K562 (cell line): ENCODE measurements at regions not wholly inside any gene's neighbourhood (a gene's known extent, or its start where the extent isn't known, plus 50 kb on each side); places are given as distances from the start of the nearest gene placed in this dataset.

Experiments used
- ATAC-seq: fragments of 200-7000 bp; cut with Tn5 transposase; 3 replicates; pipeline ENCODE4 v1.9.1; 2020; ENCODE audit warnings: moderate library complexity
- BruUV-seq: library from RNA; stranded (reverse); fragments of 400-500 nt; replicated peaks from 2 replicates; lab custom pipeline; 2021; lab: Mats Ljungman, UMichigan
- CTCF ChIA-PET: fragments of 300-600 bp; formaldehyde crosslinking; extraction: SDS; loops from one replicate; lab custom pipeline; 2021; ENCODE audit warnings: low intra/inter-chr PET ratio; lab: Yijun Ruan, JAX
- POLR2A ChIA-PET: fragments of 300-600, 350-650 bp; sonication (Branson Sonifier 250); formaldehyde crosslinking; extraction: SDS; loops from one replicate; lab custom pipeline; 2021; ENCODE audit warnings: antibody characterized with exemption, inconsistent platforms; lab: Yijun Ruan, JAX
- DNase-seq, 4 experiments: peaks; one replicate each; pipeline versions ENCODE4 v3.0.0 to v3.0.0-alpha.2; 2011 to 2018; ENCODE audit warnings: low spot score in 3 of 4, mixed read lengths in 3 of 4; ENCODE audit errors: extremely low read depth in 1 of 4
- FAIRE-seq: peaks from 2 replicates; lab custom pipeline; 2011; peaks lifted over from hg19 to GRCh38; lab: Jason Lieb, UNC
- H2AFZ ChIP-seq: 2 replicates; pipeline ENCODE4 v1.6.0; 2011; ENCODE audit warnings: low read depth, low read length, control low read depth, inconsistent platforms
- H3K27ac ChIP-seq: fragments of 200-600 bp; 3 replicates; pipeline ENCODE4 v1.8.0; 2011; ENCODE audit warnings: low read depth, mild to moderate bottlenecking, control low read depth, inconsistent platforms, low read length, moderate library complexity, mixed read lengths; ENCODE audit errors: extremely low read depth
- H3K27me3 ChIP-seq, 2 experiments: fragments of 300-600 bp in 1 of 2; 2 replicates in 1 of 2; 3 replicates in 1 of 2; pipeline versions ENCODE4 v1.6.0 to v1.8.0; 2011; ENCODE audit warnings: inconsistent platforms in 2 of 2, low read length in 2 of 2, mild to moderate bottlenecking in 1 of 2, mixed read lengths in 1 of 2, moderate library complexity in 1 of 2; ENCODE audit not compliant: control insufficient read depth in 2 of 2, insufficient read depth in 2 of 2
- H3K36me3 ChIP-seq: fragments of 300-600 bp; 3 replicates; pipeline ENCODE4 v1.8.0; 2011; ENCODE audit warnings: mild to moderate bottlenecking, low read length, inconsistent platforms; ENCODE audit not compliant: control insufficient read depth, insufficient read depth
- H3K4me1 ChIP-seq, 2 experiments: fragments of 200-600 bp in 1 of 2; replicated peaks in 1 of 2; 2 replicates in 1 of 2; 3 replicates in 1 of 2; pipeline versions ENCODE4 v1.5.1 to v1.8.0; 2011; ENCODE audit warnings: inconsistent platforms in 2 of 2, low read length in 2 of 2, mild to moderate bottlenecking in 1 of 2, mixed read lengths in 1 of 2, moderate library complexity in 1 of 2; ENCODE audit not compliant: control insufficient read depth in 2 of 2, insufficient read depth in 2 of 2
- H3K4me2 ChIP-seq: 2 replicates; pipeline ENCODE4 v1.6.1; 2011; ENCODE audit warnings: low read length, control low read depth, inconsistent platforms, mixed read lengths; ENCODE audit not compliant: insufficient read depth
- H3K4me3 ChIP-seq: fragments of 200-600 bp; sonication (generic), shearing (Covaris generic); 2 replicates; pipeline ENCODE4 v1.5.1; 2016; ENCODE audit warnings: control low read depth, inconsistent platforms
- H3K79me2 ChIP-seq: fragments of 200-600 bp; 3 replicates; pipeline ENCODE4 v1.8.0; 2011; ENCODE audit warnings: low read length, inconsistent platforms; ENCODE audit not compliant: control insufficient read depth, insufficient read depth
- H3K9ac ChIP-seq, 2 experiments: 2 replicates each; pipeline versions ENCODE4 v1.6.0 to v1.6.1; 2011; ENCODE audit warnings: low read depth in 2 of 2, low read length in 2 of 2, control low read depth in 1 of 2, inconsistent platforms in 1 of 2, mild to moderate bottlenecking in 1 of 2, mixed read lengths in 1 of 2; ENCODE audit not compliant: insufficient read depth in 1 of 2
- H3K9me1 ChIP-seq: one replicate; pipeline ENCODE4 v1.6.0; 2011; ENCODE audit warnings: inconsistent platforms, mild to moderate bottlenecking, low read length, moderate library complexity; ENCODE audit not compliant: control insufficient read depth, insufficient read depth
- H3K9me3 ChIP-seq: replicated peaks from 2 replicates; pipeline ENCODE4 v1.5.1; 2011; ENCODE audit warnings: low read depth, low read length, inconsistent platforms; ENCODE audit not compliant: control insufficient read depth, insufficient read depth
- H4K20me1 ChIP-seq: replicated peaks from 2 replicates; pipeline ENCODE4 v1.6.1; 2011; ENCODE audit warnings: low read length, inconsistent platforms, mixed read lengths; ENCODE audit not compliant: control insufficient read depth, insufficient read depth
- BACH1 ChIP-seq: fragments of 200-800 bp; sonication (Bioruptor generic); IDR thresholded peaks from 2 replicates; pipeline ENCODE4 v1.6.1; 2016; ENCODE audit warnings: missing genetic modification characterization, missing compliant biosample characterization
- CSDE1 ChIP-seq, 2 experiments: fragments of 450-650 bp; IDR thresholded peaks; 2 replicates each; pipeline ENCODE4 v1.6.1; 2016; ENCODE audit warnings: mild to moderate bottlenecking in 1 of 2
- ESRRA ChIP-seq: fragments of 450-650 bp; IDR thresholded peaks from 2 replicates; pipeline ENCODE4 v1.6.1; 2014; ENCODE audit warnings: low read depth, mild to moderate bottlenecking, moderate library complexity, borderline replicate concordance
- HDAC1 ChIP-seq, 2 experiments: fragments of 450-650 bp; IDR thresholded peaks; 2 replicates each; pipeline ENCODE4 v1.6.1; 2016 to 2017; ENCODE audit warnings: inconsistent platforms in 1 of 2, mild to moderate bottlenecking in 1 of 2, moderate library complexity in 1 of 2
- HNRNPK ChIP-seq: fragments of 200-400 bp; formaldehyde crosslinking; IDR thresholded peaks from one replicate; pipeline ENCODE4 v1.6.1; 2018; ENCODE audit warnings: mild to moderate bottlenecking, low read depth, low read length; ENCODE audit not compliant: poor library complexity, severe bottlenecking
- ILF3 ChIP-seq: fragments of 450-650 bp; IDR thresholded peaks from 2 replicates; pipeline ENCODE4 v1.6.1; 2018; ENCODE audit warnings: antibody characterized with exemption, mild to moderate bottlenecking, moderate library complexity, borderline replicate concordance
- KAT2B ChIP-seq: IDR thresholded peaks from one replicate; pipeline ENCODE4 v1.6.1; 2012; ENCODE audit warnings: low read depth, mild to moderate bottlenecking, control low read depth, inconsistent platforms, low read length, moderate library complexity
- MAFF ChIP-seq: IDR thresholded peaks from 2 replicates; pipeline ENCODE4 v1.6.1; 2012; ENCODE audit warnings: low read length, improper control_type of control experiment
- PCBP1 ChIP-seq: fragments of 200-400 bp; formaldehyde crosslinking; IDR thresholded peaks from 2 replicates; pipeline ENCODE4 v1.6.1; 2018; ENCODE audit warnings: mild to moderate bottlenecking, low read depth, low read length; ENCODE audit not compliant: poor library complexity, severe bottlenecking
- PHF21A ChIP-seq: fragments of 450-650 bp; IDR thresholded peaks from 2 replicates; pipeline ENCODE4 v1.6.1; 2017; ENCODE audit warnings: low read depth, borderline replicate concordance
- ZNF146 ChIP-seq: IDR thresholded peaks from one replicate; pipeline ENCODE4 v1.6.1; 2018; ENCODE audit warnings: missing compliant biosample characterization; ENCODE audit not compliant: unreplicated experiment
- ZNF282 ChIP-seq: sonication (generic); formaldehyde crosslinking; IDR thresholded peaks from 2 replicates; pipeline ENCODE4 v1.8.1; 2023; ENCODE audit warnings: missing genetic modification reagents
- ZNF408 ChIP-seq: fragments of 250-450 bp; sonication (Bioruptor Pico); IDR thresholded peaks from 2 replicates; pipeline ENCODE4 v1.4.0; 2020; ENCODE audit warnings: low read depth, mild to moderate bottlenecking, moderate library complexity
- ZNF717 ChIP-seq: fragments of 250-450 bp; sonication (Bioruptor Pico); IDR thresholded peaks from 2 replicates; pipeline ENCODE4 v1.5.0; 2021
- WGBS: fragments of 100-300 bp; shearing (Covaris generic); methylation state at CpG from one replicate; pipeline ENCODE4 v1.1.6; 2016; ENCODE audit warnings: low coverage, mixed read lengths; ENCODE audit not compliant: insufficient coverage; ENCODE audit errors: missing lambda C conversion rate; 5-methylcytosine and 5-hydroxymethylcytosine counted together
- in situ Hi-C: fragments of 300-500 bp; cut with MboI; formaldehyde crosslinking; loops from 4 replicates; pipeline ENCODE4 v1.15.0; 2018; ENCODE audit warnings: inconsistent platforms, mixed read lengths
- intact Hi-C: fragments of 100-400 bp; cut with micrococcal nuclease; formaldehyde crosslinking; loops from 2 replicates; pipeline ENCODE4 v1.14.2; 2022
- TF ChIP-seq, protein P1 (sequence below): fragments of 250-450 bp; sonication (Bioruptor Pico); IDR thresholded peaks from 2 replicates; pipeline ENCODE4 v1.8.0; 2022; ENCODE audit warnings: inconsistent platforms

DNA sequence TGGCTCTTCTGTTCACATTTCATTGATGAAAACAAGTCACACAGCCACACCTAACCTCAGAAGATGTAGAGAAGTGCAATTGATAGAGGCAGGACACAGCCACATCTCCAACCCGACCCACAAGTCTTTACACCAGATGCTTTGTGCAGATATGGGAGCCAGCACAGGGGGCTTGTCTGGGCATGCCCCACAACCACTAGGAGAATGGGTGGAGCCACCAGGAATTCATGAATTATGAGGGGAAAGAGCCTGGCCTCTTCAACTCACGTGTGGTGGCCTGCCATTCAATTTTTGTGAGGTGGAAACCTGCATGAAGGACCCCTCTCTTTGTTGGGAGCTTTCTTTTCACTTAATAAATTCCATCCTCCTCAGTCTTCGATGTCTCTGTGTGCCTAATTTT, 79.1 kb downstream of the OGFRL1 start:
- Histone ChIP-seq H3K9ac (no peak overlapping the region), H3K27me3 (no peaks in the 10 kb centered on the region), H3K4me2 (no peak overlapping the region), H3K79me2 (no peaks in the 10 kb centered on the region), H3K27ac (no peak overlapping the region), H4K20me1 (no peaks in the 10 kb centered on the region), H3K4me3 (no peak overlapping the region), H2AFZ (no peak overlapping the region)
- no peak for FAIRE-seq
- WGBS = 0% methylated on average over 3 of the region's 3 CpGs
- ATAC-seq = no peak
- BruUV-seq = no TSS peak
- in situ Hi-C loops = no loop called here
- intact Hi-C loops = no loop called here
- CTCF ChIA-PET = no interaction called here
- TF ChIP-seq PHF21A (no peak), ESRRA (no peak), CSDE1 (IDR thresholded peaks at IDR 0.05) (no peak), HNRNPK (no peak), BACH1 (tag) (no peak), KAT2B (no peak), ZNF408 (CRISPR knock-in tag) (no peak), PCBP1 (no peak), ZNF717 (no peak), ZNF282 (CRISPR knock-in tag) (no peak), ZNF146 (CRISPR knock-in tag) (no peak), HDAC1 (IDR thresholded peaks at IDR 0.05) (no peak), MAFF (no peak), ILF3 (no peak)
- TF ChIP-seq, protein P1, sequence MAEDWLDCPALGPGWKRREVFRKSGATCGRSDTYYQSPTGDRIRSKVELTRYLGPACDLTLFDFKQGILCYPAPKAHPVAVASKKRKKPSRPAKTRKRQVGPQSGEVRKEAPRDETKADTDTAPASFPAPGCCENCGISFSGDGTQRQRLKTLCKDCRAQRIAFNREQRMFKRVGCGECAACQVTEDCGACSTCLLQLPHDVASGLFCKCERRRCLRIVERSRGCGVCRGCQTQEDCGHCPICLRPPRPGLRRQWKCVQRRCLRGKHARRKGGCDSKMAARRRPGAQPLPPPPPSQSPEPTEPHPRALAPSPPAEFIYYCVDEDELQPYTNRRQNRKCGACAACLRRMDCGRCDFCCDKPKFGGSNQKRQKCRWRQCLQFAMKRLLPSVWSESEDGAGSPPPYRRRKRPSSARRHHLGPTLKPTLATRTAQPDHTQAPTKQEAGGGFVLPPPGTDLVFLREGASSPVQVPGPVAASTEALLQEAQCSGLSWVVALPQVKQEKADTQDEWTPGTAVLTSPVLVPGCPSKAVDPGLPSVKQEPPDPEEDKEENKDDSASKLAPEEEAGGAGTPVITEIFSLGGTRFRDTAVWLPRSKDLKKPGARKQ (CRISPR knock-in tag) = no peak
- TF ChIP-seq, all 486 proteins: peak for 0
- DNase-seq = no peak
- H3K9me3 ChIP-seq = no peaks in the 10 kb centered on the region
- no peaks in the 10 kb centered on the region for H3K9me1 ChIP-seq
- no peaks in the 10 kb centered on the region for H3K4me1 ChIP-seq
- POLR2A ChIA-PET = no interaction called here
- no peaks in the 10 kb centered on the region for H3K36me3 ChIP-seq
